Iris pigment epithelial cell (primary cell): ENCODE measurements at regions not wholly inside any gene's neighbourhood (a gene's known extent, or its start where the extent isn't known, plus 50 kb on each side); places are given as distances from the start of the nearest gene placed in this dataset.
A peak's percentile ranks its signal among the peaks of the same experiment; 100 is the strongest.
"Not testable (repeated sequence)": the region's sequence is repeated elsewhere in the genome, so short reads cannot be mapped to it uniquely, and the experiment has no call there.

Experiments
- DNase-seq: peaks from one replicate; pipeline ENCODE4 v3.0.0-alpha.2; 2011; ENCODE audit warnings: low read depth

DNA sequence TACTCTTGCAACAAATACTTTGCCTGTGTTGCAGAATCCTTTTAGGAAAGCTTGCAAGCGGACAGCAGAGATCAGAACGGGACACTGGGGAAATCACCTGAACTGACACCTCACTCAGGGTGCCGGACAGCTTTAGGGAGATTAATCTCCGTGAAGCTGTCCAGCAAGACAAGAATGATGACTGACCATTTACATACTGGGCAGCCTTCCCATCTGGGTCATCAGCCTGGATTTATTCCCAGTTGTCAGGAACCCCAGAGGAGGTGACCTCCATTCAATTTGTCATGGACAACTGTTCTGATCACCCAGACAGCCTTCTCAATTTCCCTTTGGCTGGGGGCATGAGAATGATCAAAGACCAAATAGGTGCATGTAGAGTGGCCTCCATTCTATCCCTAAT lies 93.0 kb upstream of the EGFL6 start:
- DNase-seq = no peak

GRCh38 chrX:13474164-13474516 lies 95.3 kb upstream of the EGFL6 start:
- DNase-seq = no peak

GRCh38 chrX:13473442-13474163 lies 95.8 kb upstream of the EGFL6 start:
- DNase-seq = no peak

GRCh38 chrX:13472975-13473374 lies 96.4 kb upstream of the EGFL6 start:
- no peak for DNase-seq

GRCh38 chrX:13471269-13471668 lies 98.1 kb upstream of the EGFL6 start:
- DNase-seq = no peak

DNA sequence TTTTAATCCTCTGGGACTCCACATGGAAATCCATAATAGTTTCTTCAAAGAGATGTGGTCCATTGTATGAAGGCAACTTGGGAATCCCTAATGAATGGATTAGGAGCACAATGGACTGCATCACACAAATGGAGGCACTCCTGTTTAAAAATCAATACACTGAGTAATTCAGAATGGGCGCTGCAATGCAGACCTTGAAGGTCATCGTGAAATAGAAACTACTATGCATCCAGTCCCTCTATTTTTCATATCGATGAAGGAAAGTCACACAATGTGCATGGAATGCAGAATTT lies 98.8 kb upstream of the EGFL6 start:
- DNase-seq = no peak

- peak; percentile 57 for DNase-seq
Measured at GRCh38 chrX:13469963-13470684, 99.3 kb upstream of the EGFL6 start.

- DNase-seq = no peak
Measured at GRCh38 chrX:13468096-13468495, 101.3 kb upstream of the EGFL6 start.

DNA sequence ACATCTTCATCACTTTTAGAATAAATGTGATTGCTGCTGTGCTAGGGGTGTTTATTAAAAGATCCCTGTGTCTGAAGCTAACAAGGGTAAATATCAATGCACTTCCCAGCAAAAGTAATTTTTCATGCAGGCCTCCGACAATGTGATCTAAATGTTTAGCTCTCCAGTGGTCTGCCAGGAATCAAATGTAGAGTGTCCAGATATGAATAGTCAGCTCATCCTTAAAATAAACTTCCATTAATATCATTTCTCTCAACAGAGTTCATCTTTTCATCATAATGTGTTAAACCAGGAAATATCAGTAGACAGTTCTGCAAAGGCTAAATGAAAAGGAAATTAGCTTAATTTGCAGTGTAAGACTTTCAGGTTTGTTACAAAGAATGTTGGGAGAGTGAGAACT lies 102.2 kb upstream of the EGFL6 start:
- DNase-seq = no peak

DNA sequence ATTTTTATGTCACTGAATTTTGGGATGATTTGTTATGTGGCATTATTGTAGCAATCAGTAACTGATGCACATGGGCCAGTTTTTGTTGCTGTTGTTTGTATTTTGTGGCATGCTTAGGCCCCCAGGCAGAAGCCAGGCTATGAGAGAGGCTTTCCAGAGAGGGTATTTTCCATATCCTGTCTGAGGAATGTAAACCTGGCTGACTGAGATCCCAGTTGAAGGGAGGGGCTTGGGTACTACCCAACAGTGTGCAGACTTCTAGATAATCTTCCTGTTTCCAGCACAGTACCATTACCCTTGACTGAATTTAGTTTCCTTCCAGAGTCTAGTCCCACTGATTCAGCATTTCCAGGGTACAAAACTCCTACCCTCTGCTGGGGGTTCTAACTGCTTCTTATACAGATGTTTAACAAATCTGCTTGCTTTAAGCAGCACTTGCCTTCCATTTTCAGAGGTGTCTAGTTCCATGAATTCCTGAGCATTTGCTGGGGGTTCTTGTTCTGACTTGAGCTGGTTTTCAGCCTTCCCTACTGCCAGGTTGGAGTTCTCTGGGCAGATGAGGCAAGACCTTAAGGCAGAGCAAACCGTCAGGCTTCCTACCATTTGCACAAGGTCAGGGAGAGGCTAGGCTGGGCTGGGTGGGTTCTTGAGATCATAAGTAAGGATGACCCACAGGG lies 104.7 kb upstream of the EGFL6 start:
- peak; percentile 36 for DNase-seq

- DNase-seq = peak; percentile 95
Measured at GRCh38 chrX:13463608-13464007, 105.8 kb upstream of the EGFL6 start.

- DNase-seq = no peak
Measured at GRCh38 chrX:13452283-13452682, 117.1 kb upstream of the EGFL6 start.

- no peak for DNase-seq
Measured at GRCh38 chrX:13449441-13449840, 120.0 kb upstream of the EGFL6 start.

- DNase-seq = no peak
Measured at GRCh38 chrX:13448941-13449340, 120.5 kb upstream of the EGFL6 start.

- not testable (repeated sequence) for DNase-seq
Measured at GRCh38 chrX:13441608-13442007, 121.8 kb upstream of the ATXN3L start.

DNA sequence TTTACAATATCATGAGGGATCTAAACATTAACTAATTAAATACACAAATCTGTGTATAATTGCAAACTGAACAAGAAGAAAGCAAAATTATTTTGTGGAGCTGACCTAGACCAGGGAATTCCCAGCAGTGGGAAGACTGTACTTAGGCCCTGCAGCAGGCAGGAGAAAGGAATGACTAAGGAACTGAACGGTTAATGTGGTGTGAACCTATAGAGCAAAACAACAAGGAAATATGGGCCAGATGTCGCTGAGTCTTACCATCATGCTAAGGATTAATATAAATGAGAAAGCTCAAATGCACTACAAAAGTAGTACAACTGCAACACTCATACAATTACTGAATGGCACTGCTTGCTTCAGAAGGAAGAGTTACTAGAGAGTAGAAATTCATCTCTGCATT lies 120.3 kb upstream of the ATXN3L start:
- no peak for DNase-seq

DNA sequence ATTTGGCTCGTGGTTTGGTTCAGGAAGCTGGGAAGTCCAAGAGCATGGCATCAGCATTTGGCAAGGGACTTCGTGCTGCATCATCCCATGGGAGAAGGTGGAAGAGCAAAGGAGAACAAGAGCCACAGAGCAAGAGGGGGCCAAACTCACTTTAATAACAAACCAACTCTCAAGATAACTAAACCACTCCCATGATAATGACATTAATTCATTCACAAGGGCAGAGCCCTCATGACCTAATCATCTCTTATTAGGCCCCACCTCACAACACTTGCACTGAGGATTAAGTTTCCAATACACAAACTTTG lies 113.4 kb upstream of the ATXN3L start:
- DNase-seq = peak; percentile 45

GRCh38 chrX:13432414-13433297 lies 112.8 kb upstream of the ATXN3L start:
- DNase-seq = peak; percentile 96

DNA sequence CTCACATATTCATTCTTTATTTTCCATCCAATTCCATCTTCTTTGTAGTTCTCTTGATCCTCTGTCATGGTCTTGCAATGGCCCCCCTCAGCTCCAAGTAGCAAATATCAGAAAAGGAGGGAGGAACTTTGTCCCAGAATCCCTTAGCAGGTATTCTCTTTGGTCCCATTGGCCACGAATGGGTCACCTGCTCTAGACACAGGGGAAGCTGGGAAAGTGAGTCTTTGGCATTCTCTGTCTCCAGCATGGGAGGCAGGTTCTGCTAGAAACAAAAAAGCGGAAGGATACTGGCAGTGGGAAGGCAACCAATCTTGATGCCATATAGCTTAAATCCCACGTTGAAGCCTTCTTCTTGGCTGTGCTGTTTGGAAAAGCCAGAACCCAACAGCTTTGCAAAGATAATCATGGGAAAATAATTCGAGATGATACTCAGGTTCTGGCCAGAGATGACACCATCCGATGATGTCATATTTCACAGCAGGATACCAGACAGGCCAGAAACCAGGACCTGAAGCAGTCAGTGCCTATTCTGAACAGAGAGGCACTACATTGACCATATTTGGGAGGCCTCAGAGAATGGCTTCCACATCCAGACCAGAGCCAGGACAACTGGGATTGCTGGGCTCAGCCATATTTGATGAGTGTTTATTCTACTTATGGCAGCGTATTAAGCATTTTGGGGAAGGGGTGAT lies 110.4 kb upstream of the ATXN3L start:
- DNase-seq = peak; percentile 28

GRCh38 chrX:13428053-13428786 lies 108.4 kb upstream of the ATXN3L start:
- DNase-seq = peak; percentile 83

DNA sequence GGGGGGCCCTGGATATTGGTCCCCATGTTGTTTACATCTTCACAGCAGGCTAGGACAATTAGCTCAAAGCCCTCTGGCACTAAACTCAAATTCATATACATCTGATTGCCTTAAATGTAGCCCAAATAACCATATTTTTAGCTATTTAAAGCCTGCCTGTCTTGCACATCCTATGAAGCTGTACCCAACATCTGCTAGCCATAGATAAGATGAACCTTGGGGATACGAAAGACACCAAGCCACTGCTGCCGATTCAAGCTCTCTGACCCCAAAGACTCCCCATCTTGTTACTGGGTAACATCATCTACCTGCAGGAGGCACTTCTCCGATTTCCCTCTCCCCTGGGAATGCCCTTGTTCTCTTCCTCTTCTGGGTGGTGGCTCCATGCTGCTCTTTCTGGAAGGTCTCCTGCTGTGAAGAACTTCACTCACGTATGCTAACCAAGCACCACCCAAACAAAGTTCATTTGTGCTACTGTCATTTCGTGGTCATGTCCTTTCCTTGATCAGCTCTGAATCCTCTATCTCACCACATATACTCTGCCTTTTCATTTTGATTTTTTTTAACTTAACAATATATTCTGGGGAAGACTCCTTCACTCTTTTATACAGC lies 107.7 kb upstream of the ATXN3L start:
- DNase-seq = no peak
